Activated CD4-positive, alpha-beta T cell treated with anti-CD3 and anti-CD28 coated beads, Interleukin-2, amount 10 ng/mL, durations not matched to agents 24 days and 14 days (primary cell): ENCODE measurements at regions not wholly inside any gene's neighbourhood (a gene's known extent, or its start where the extent isn't known, plus 50 kb on each side); places are given as distances from the start of the nearest gene placed in this dataset.
"Not testable (repeated sequence)": the region's sequence is repeated elsewhere in the genome, so short reads cannot be mapped to it uniquely, and the experiment has no call there.

Experiments
- DNase-seq: peaks from one replicate; pipeline ENCODE4 v3.0.0; 2022
- H3K27ac Mint-ChIP-seq: one replicate; pipeline ENCODE4 v1.8.0; 2022; ENCODE audit warnings: mild to moderate bottlenecking, mixed read lengths
- H3K27me3 Mint-ChIP-seq: one replicate; pipeline ENCODE4 v1.8.0; 2022; ENCODE audit warnings: mixed read lengths
- H3K36me3 Mint-ChIP-seq: one replicate; pipeline ENCODE4 v1.8.0; 2022; ENCODE audit warnings: low read depth, mild to moderate bottlenecking, mixed read lengths
- H3K4me1 Mint-ChIP-seq: one replicate; pipeline ENCODE4 v1.8.0; 2021; ENCODE audit warnings: mixed read lengths
- H3K4me3 Mint-ChIP-seq: one replicate; pipeline ENCODE4 v1.8.0; 2022; ENCODE audit warnings: mild to moderate bottlenecking, moderate library complexity, mixed read lengths
- H3K9me3 Mint-ChIP-seq: one replicate; pipeline ENCODE4 v1.8.0; 2021; ENCODE audit warnings: mixed read lengths
- intact Hi-C: fragments of 100-400 bp; cut with micrococcal nuclease; formaldehyde crosslinking; loops from one replicate; pipeline ENCODE4 v1.15.1; 2023

DNA sequence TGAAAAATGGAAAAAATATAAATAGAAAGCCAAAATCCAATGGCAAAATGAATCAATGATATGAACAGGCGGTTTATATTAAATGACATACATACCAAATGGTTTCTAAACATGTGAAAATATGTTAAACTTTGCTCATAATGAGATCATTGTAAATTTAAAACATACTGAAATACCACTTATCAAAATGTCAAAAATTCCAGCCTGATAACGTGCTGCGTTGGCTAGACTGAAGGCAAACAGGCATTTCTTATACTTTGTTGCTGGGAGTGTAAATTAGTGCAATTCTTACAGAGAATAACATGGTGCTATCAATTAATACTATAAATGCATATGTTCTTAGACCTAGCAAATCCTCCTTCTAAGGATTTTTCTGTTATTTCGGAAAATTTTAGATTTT, 225.8 kb upstream of the FAM3C start:
- Mint-ChIP-seq H3K4me3 (no peak overlapping the region), H3K27me3 (no peaks in the 10 kb centered on the region), H3K27ac (no peak overlapping the region), H3K36me3 (no peaks in the 10 kb centered on the region), H3K9me3 (no peaks in the 10 kb centered on the region), H3K4me1 (no peaks in the 10 kb centered on the region)
- no peak for DNase-seq
- intact Hi-C loops, result no loop called here

DNA sequence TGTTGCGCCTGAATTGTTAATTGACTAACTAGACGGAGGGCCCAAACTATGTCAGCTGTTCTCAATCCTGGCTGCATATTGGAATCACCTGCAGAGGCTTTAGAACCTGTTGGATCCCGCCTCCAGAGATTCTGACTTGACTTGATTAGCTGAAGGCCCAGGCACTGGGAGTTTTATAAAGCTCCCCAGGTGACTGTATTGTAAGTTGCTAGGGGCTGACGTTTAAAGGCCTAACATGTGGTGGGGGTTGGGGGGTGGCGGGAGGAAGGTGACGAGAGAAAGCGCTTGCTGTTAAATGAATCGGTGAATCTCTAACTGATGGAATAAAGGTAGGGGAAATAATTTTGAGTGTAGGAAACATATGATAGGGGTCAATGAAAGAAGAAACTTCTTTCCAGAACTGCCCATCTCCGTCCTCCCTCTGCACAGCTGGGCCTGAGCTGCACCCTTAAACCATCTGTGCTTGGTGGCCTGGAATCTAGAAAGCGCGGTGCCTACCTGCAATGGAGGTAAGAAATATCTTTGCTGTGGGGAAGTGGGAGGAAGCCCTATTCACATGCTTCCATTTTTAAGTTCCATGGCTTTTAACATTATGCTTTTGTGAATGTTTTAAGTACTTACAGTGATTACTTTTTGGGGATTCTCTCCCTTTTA, 225.0 kb upstream of the FAM3C start:
- H3K27me3 Mint-ChIP-seq, result no peaks in the 10 kb centered on the region
- H3K36me3 Mint-ChIP-seq, result no peaks in the 10 kb centered on the region
- intact Hi-C loops, result no loop called here
- no peaks in the 10 kb centered on the region for H3K9me3 Mint-ChIP-seq
- no peak for DNase-seq
- H3K27ac Mint-ChIP-seq, result no peak overlapping the region
- H3K4me1 Mint-ChIP-seq, result no peaks in the 10 kb centered on the region
- no peak overlapping the region for H3K4me3 Mint-ChIP-seq

DNA sequence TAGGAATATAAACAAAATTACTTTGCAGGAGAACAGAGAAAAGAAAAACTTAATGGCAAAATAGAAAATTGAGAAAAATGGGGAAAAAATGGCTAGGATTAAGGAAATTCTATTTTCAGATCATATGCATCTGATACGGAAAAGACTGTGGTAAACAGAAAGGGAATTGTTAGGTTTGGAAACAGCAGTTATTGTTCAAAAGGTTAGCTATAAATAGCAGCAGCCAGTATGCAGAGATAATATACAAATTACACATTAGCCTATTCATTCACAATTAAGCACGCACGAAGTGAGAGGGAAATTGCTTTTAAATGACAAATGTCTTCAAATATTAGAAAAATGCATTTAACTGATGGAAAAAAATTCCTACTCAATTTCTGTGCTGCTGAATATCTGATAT, 224.1 kb upstream of the FAM3C start:
- H3K27ac Mint-ChIP-seq, result no peak overlapping the region
- H3K4me3 Mint-ChIP-seq, result no peak overlapping the region
- H3K36me3 Mint-ChIP-seq, result no peaks in the 10 kb centered on the region
- no peaks in the 10 kb centered on the region for H3K4me1 Mint-ChIP-seq
- no peaks in the 10 kb centered on the region for H3K27me3 Mint-ChIP-seq
- H3K9me3 Mint-ChIP-seq, result no peaks in the 10 kb centered on the region
- intact Hi-C loops, result no loop called here
- DNase-seq, result no peak

DNA sequence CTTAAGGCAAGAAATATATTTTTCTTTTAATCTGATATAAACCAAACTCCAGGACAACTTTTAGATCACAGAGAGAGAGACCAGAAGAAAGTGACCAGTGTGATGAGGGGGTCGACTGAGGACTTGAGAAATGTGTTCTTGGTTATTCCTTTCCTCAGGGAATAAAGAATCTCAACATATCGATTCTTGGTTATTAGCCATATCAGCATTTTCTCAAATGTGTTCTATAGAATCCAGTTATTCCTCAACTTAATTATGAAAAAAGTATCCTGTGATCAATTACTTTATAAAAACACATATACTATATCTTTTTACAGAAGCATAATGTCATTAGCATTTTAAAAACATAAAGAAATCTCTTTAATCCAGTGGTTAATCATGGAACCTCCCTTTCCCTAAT, 222.1 kb upstream of the FAM3C start:
- Mint-ChIP-seq H3K36me3 (no peaks in the 10 kb centered on the region), H3K27me3 (no peaks in the 10 kb centered on the region), H3K27ac (no peak overlapping the region), H3K4me3 (no peak overlapping the region), H3K4me1 (no peaks in the 10 kb centered on the region), H3K9me3 (no peaks in the 10 kb centered on the region)
- DNase-seq, result no peak
- intact Hi-C loops, result no loop called here

DNA sequence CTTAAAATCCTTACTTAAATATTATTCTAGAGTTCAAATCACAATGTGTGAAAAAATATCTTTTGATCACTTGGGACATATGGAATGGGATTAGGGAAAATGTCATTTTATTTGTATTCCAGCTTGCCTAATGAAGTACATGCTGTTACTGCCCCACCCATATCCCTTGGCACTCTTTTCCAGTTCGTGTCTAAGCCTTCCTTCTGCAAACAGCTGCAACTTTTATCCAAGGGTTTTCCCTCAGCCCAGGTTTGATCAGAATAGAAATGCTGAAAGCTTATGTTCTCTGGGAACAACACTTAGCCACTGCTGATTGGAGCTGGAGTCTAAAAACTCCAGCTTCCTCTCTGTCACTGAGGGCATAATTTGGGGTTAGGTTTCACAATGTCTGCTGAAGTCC, 214.1 kb upstream of the FAM3C start:
- intact Hi-C loops, result no loop called here
- peaks cover 1% of the 10 kb centered on the region for H3K27me3 Mint-ChIP-seq

DNA sequence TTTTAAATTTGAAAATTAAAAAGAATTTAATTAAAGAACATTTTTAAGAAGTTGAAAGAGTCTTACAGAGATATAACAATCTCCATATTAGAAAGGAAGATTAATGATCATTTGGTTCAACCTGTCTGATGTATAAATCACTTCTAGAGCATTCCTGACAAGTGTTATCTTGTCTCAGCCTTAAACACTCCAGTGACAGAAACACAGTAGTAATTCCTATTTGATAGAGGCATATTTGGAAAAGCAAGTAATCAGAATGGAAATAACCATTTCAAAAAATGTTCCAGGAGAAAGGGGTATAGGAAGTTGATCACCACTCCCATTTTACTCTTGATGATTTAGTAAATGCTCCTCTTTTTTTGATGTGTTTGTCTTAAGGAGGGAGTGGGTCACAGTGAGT, 213.1 kb upstream of the FAM3C start:
- peaks cover 3% of the 10 kb centered on the region for H3K27me3 Mint-ChIP-seq
- no peaks in the 10 kb centered on the region for H3K9me3 Mint-ChIP-seq
- no peak overlapping the region for H3K27ac Mint-ChIP-seq
- intact Hi-C loops, result no loop called here
- no peak overlapping the region for H3K4me3 Mint-ChIP-seq
- H3K4me1 Mint-ChIP-seq, result no peaks in the 10 kb centered on the region
- no peak for DNase-seq
- H3K36me3 Mint-ChIP-seq, result no peaks in the 10 kb centered on the region

More for the DNA sequence above, 214.1 kb upstream of the FAM3C start:
- no peak overlapping the region for H3K27ac Mint-ChIP-seq
- no peak for DNase-seq
- H3K4me3 Mint-ChIP-seq, result no peak overlapping the region
- H3K36me3 Mint-ChIP-seq, result no peaks in the 10 kb centered on the region
- no peaks in the 10 kb centered on the region for H3K4me1 Mint-ChIP-seq
- no peaks in the 10 kb centered on the region for H3K9me3 Mint-ChIP-seq

DNA sequence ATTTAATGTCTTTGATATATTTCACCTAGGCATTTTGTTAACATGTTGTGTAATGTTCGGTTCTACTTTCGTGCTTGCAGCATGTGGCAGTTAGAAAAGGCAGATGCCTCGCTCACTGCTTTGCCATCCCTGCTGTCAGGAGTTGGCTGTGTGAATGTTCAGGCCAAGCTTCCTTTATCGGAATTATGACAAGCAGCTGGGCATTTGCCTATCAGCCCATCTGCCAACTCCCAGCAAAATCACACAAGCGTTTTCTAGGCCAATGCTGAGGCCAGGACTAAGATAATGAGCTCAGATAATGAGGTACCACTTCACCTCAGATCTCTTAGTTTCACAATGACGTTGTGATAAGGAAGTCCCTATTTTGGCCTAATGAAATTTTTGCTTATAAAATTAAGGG, 212.7 kb upstream of the FAM3C start:
- Mint-ChIP-seq H3K9me3 (no peaks in the 10 kb centered on the region), H3K27ac (no peak overlapping the region), H3K4me1 (no peaks in the 10 kb centered on the region), H3K4me3 (no peak overlapping the region), H3K27me3 (peaks cover 3% of the 10 kb centered on the region), H3K36me3 (no peaks in the 10 kb centered on the region)
- DNase-seq, result no peak
- intact Hi-C loops, result no loop called here

DNA sequence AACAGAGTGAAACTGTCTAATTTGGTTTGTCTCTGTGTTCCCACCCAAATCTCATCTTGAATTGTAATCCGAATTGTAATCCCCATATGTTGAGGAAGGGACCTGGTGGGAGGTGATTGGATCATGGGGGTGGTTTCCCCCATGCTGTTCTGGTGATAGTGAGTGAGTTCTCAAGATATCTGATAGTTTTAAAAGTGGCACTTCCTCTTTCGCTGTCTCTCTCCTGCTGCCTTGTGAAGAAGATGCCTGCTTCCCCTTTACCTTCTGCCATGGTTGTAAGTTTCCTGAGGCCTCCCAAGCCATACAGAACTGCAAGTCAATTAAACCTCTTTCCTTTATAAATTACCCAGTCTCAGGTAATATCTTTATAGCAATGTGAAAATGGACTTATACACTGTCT, 212.1 kb upstream of the FAM3C start:
- DNase-seq, H3K4me3 Mint-ChIP-seq, intact Hi-C loops, H3K4me1 Mint-ChIP-seq, H3K27ac Mint-ChIP-seq, H3K27me3 Mint-ChIP-seq, H3K9me3 Mint-ChIP-seq, H3K36me3 Mint-ChIP-seq: not testable (repeated sequence)

DNA sequence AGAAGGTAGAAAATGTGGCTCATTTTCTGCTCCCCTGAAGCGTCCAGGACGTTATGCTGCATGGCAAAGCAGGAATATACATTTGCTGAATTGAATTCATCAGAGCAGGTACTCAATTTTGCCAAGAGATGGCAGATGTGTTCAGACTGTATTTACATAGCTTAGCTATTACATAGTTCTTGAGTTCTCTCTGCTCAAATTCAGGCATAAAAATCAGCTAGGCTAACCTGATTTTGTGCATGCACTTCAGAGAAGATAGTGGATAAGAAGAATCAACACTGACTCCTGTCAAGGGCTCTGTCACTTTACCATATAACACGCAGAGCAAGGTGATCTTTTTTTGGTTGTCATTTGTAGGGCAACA, 209.2 kb upstream of the FAM3C start:
- no peaks in the 10 kb centered on the region for H3K36me3 Mint-ChIP-seq
- intact Hi-C loops, result no loop called here

DNA sequence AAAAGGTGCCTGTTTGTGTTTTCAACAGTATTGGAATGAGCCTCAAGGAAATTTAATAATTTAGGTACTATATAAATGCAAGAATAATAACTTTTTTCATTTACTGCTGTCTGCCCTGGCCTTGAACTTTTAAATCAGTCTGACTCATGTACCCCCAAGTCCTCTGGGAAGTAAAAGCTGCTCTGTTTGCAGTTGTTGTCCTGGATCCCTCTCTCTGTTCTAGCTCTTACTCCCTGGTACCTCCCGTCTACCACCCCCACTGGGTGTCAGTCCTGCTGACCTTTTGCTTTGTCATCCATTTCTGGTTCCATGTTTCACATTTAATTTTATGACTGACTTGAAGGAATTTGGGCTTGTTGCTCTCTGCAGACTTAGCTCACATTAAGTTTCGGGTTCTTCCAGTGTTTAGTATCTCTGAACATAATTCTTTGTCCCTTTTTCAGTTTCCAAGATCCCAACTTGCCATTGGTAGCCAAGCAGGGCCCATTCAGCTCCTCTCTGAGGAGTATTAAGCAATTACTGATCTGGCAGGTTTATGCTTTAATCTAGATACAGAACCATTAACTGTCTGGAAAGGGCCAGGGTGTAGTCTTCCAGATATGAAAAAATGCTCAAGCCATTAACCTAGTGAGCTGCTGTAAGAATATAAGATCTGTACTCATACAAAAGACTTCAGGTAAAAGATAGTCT, 208.7 kb upstream of the FAM3C start:
- Mint-ChIP-seq H3K27me3 (peaks cover 2% of the 10 kb centered on the region), H3K4me1 (no peaks in the 10 kb centered on the region), H3K36me3 (no peaks in the 10 kb centered on the region), H3K4me3 (no peak overlapping the region), H3K27ac (no peak overlapping the region), H3K9me3 (no peaks in the 10 kb centered on the region)
- intact Hi-C loops, result no loop called here
- no peak for DNase-seq

More for the DNA sequence above, 209.2 kb upstream of the FAM3C start:
- H3K4me3 Mint-ChIP-seq, result no peak overlapping the region
- H3K4me1 Mint-ChIP-seq, result no peaks in the 10 kb centered on the region
- no peak overlapping the region for H3K27ac Mint-ChIP-seq
- DNase-seq, result no peak
- H3K9me3 Mint-ChIP-seq, result no peaks in the 10 kb centered on the region
- peaks cover 2% of the 10 kb centered on the region for H3K27me3 Mint-ChIP-seq

DNA sequence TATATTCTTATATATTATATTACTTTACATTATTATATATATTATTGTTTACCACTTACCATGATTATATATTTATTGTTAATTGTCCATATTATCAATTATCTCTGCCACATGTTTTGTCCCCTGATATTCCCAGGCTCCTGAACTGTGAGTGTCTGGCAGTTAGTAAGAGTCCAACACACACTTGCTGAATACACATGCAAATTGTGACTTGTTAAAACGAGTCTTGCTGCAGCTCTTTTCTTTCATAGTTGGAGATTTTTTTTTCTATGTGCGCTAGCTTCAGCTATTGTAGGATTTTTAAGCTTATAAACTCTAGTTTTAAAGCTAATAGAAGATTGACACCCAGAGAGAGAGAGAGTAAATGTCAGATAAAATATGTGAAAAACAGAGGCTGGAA, 207.8 kb upstream of the FAM3C start:
- Mint-ChIP-seq H3K4me1 (no peaks in the 10 kb centered on the region), H3K4me3 (no peak overlapping the region), H3K27ac (no peak overlapping the region), H3K36me3 (no peaks in the 10 kb centered on the region), H3K9me3 (no peaks in the 10 kb centered on the region), H3K27me3 (peaks cover 2% of the 10 kb centered on the region)
- DNase-seq, result no peak
- intact Hi-C loops, result no loop called here

DNA sequence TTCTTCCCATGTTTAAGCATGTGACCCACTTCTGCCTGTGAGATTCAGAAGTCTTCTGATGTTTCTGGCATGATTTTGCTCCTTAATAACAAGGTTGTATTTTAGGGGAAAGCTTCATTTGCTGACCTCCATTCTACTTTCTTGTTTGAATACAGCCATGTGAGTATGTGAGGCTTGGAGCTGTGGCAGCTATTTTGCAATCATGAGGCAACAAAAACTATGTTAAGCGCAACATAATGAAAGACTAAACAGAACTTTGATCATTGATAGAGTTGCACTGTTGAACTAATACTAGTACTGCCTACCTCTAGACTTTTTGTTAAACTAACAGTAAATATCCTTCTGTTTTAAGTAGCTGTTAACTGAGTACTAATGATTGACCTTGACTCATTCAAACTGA, 203.8 kb upstream of the FAM3C start:
- no peak for DNase-seq
- intact Hi-C loops, result no loop called here
- Mint-ChIP-seq H3K4me3 (no peak overlapping the region), H3K4me1 (no peaks in the 10 kb centered on the region), H3K27ac (no peak overlapping the region), H3K9me3 (no peaks in the 10 kb centered on the region), H3K27me3 (peaks cover 4% of the 10 kb centered on the region), H3K36me3 (no peaks in the 10 kb centered on the region)

DNA sequence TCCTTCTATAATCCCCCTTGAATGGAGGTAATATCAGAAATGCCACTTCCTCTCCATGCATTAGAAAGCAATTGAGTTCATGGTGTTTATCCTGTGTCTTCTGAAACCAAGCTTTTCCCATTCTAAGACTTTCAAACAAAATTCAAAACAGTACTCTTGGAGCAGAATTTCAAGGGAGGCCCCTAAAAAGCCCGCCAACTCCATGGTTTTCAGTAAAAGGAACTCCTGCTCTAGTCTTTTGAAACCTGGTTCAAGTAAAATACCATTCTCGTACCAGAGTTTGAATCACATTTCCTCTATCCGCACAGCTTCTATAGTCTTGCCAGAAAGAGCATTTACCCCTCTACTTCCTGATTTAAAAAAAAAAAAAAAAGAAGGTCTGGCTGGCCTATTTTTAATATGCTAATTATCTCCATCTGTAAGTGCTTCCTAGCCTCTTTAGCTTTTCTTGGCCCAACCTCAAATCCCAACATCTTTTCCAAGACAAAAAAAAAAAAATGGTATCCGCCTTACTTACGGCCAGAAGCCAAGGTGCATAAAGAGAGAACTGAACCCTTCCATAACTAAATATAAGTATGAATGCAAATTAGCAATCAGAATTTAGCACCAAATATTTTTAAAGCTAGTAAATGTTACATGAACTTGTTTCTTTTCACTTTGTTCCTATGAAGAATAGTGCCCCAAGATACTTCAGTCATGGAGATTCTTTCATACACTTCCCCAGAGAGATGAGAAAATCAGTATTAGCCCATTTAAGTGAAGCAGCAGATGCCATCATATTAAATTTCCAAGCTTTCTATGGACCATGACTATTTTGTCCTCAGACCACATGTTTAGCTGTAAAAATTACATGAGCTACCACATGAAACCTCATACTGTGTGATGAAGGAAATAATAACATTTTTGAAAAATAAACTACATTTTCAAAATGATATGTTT, 199.9 kb upstream of the FAM3C start:
- intact Hi-C loops, result no loop called here
- Mint-ChIP-seq H3K27me3 (peaks cover 5% of the 10 kb centered on the region), H3K27ac (no peak overlapping the region), H3K4me1 (no peaks in the 10 kb centered on the region), H3K9me3 (no peaks in the 10 kb centered on the region), H3K4me3 (no peak overlapping the region), H3K36me3 (no peaks in the 10 kb centered on the region)
- no peak for DNase-seq

DNA sequence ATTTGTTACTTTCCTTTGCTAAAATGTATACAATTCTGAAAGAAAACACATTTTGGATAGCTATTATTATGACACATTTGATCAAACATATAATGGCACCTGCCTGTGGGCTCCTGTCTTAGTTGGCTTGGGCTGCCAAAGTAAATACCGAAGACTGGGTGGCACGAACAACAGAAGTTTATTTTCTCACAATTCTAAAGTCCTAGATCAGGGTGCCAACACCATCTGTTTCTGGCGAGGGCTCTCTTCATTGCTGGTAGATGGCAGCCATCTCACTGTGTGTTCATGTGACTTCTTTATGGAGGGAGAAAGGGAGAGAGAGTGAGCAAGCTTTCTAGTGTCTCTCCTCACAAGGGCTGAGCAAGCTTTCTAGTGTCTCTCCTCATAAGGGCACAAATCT, 195.8 kb upstream of the FAM3C start:
- Mint-ChIP-seq H3K9me3 (no peaks in the 10 kb centered on the region), H3K4me3 (no peak overlapping the region), H3K27ac (no peak overlapping the region), H3K27me3 (peaks cover 7% of the 10 kb centered on the region), H3K36me3 (no peaks in the 10 kb centered on the region), H3K4me1 (no peaks in the 10 kb centered on the region)
- DNase-seq, result no peak
- intact Hi-C loops, result no loop called here
